ENCODE measurements at regions not wholly inside any gene's neighbourhood (a gene's known extent, or its start where the extent isn't known, plus 50 kb on each side); places are given as distances from the start of the nearest gene placed in this dataset.

DNA sequence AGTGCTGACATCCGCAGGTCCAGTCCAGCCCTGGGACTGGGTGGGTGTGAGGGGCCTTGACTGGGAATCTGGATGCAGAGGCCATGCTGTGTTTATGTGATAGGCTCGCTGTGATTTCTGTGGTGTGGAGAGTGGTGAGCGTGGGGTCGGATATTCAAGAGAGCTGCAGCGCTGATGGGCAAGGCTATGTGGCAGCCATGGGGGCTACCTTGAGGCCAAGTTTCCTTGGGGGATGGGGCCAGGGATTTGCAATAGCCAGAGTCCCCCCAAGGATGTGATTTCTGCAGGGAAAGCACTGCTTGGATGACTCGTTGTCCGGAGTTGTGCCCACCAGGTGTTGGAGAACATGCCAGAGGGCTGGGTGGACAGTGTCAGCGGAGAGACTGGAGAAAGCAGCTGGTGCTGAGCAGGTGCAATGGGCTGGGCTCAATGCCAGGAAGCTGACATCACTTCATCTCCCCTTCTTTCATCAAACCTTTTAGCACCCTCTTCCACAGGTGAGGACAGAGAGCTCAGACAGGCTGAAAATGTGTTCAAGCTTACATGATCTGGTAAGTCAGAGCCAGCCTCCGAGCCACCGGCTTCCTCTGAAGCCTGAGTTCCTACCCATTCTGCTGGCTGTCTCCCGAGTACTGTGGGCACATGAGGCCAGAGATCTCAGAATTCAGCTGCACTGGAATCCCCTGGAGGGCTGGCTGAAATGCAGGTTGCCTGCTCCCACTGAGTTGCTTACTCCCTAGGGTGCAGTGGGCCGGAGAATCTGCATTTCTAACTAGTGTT, 132.9 kb downstream of the RHOU start:
- TF ChIP-seq, protein P1, sequence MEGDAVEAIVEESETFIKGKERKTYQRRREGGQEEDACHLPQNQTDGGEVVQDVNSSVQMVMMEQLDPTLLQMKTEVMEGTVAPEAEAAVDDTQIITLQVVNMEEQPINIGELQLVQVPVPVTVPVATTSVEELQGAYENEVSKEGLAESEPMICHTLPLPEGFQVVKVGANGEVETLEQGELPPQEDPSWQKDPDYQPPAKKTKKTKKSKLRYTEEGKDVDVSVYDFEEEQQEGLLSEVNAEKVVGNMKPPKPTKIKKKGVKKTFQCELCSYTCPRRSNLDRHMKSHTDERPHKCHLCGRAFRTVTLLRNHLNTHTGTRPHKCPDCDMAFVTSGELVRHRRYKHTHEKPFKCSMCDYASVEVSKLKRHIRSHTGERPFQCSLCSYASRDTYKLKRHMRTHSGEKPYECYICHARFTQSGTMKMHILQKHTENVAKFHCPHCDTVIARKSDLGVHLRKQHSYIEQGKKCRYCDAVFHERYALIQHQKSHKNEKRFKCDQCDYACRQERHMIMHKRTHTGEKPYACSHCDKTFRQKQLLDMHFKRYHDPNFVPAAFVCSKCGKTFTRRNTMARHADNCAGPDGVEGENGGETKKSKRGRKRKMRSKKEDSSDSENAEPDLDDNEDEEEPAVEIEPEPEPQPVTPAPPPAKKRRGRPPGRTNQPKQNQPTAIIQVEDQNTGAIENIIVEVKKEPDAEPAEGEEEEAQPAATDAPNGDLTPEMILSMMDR (conservative IDR thresholded peaks at IDR 0.05; ENCODE audit: low read depth, low read length), result no peak
- no peak for TF ChIP-seq EZH2 (IDR thresholded peaks at IDR 0.05; ENCODE audit: borderline replicate concordance, low read depth, low read length, poor library complexity, severe bottlenecking)
